Liver (tissue), 8 donors: ENCODE measurements at regions not wholly inside any gene's neighbourhood (a gene's known extent, or its start where the extent isn't known, plus 50 kb on each side); places are given as distances from the start of the nearest gene placed in this dataset.

Experiments
- DNase-seq: peaks from one replicate; pipeline ENCODE4 v3.0.0-alpha.2; 2017; ENCODE audit warnings: low spot score
- H3K27ac ChIP-seq, 2 donors: one replicate each; pipeline ENCODE4 v1.7.0; 2013; ENCODE audit warnings: inconsistent platforms in 2 of 2, low read length in 2 of 2, control low read depth in 1 of 2, low read depth in 1 of 2, mild to moderate bottlenecking in 1 of 2
- H3K27me3 ChIP-seq, 4 donors: one replicate each; pipeline versions ENCODE4 v1.6.1 to v1.7.0; 2013; ENCODE audit warnings: low read length in 3 of 4, inconsistent platforms in 1 of 4, mild to moderate bottlenecking in 1 of 4, moderate library complexity in 1 of 4; ENCODE audit not compliant: control insufficient read depth in 4 of 4, insufficient read depth in 4 of 4
- H3K36me3 ChIP-seq, 4 donors: one replicate each; pipeline versions ENCODE4 v1.6.1 to v1.7.0; 2013; ENCODE audit warnings: low read length in 3 of 4, mild to moderate bottlenecking in 3 of 4, low read depth in 1 of 4, moderate library complexity in 1 of 4; ENCODE audit not compliant: control insufficient read depth in 4 of 4, insufficient read depth in 3 of 4
- H3K4me1 ChIP-seq, 4 donors: one replicate each; pipeline versions ENCODE4 v1.6.1 to v1.7.0; 2013; ENCODE audit warnings: low read length in 3 of 4, mild to moderate bottlenecking in 3 of 4, moderate library complexity in 1 of 4; ENCODE audit not compliant: control insufficient read depth in 4 of 4, insufficient read depth in 4 of 4
- H3K4me3 ChIP-seq, 3 donors: one replicate each; pipeline versions ENCODE4 v1.6.1 to v1.7.0; 2013; ENCODE audit warnings: low read length in 3 of 3, control low read depth in 1 of 3, low read depth in 1 of 3, mild to moderate bottlenecking in 1 of 3
- H3K9ac ChIP-seq, 2 donors: one replicate each; pipeline ENCODE4 v1.7.0; 2013; ENCODE audit warnings: low read length in 2 of 2, mild to moderate bottlenecking in 2 of 2, moderate library complexity in 2 of 2, control low read depth in 1 of 2, low read depth in 1 of 2
- H3K9me3 ChIP-seq, 4 donors: one replicate each; pipeline versions ENCODE4 v1.6.1 to v1.7.0; 2013; ENCODE audit warnings: low read length in 3 of 4; ENCODE audit not compliant: control insufficient read depth in 4 of 4
- CTCF ChIP-seq: fragments of 150-350 bp; IDR thresholded peaks from 2 replicates; pipeline ENCODE4 v1.5.1; 2017; ENCODE audit warnings: improper control_type of control experiment, low read depth, low read length; ENCODE audit not compliant: missing input control
- EGR1 ChIP-seq, 2 donors: IDR thresholded peaks; 2 replicates each; pipeline ENCODE4 v1.6.1; 2016 to 2018; ENCODE audit warnings: antibody characterized with exemption in 2 of 2, low read depth in 2 of 2
- FOXA1 ChIP-seq: IDR thresholded peaks from 2 replicates; pipeline ENCODE4 v1.6.1; 2016; ENCODE audit warnings: antibody characterized with exemption
- FOXA2 ChIP-seq: IDR thresholded peaks from 2 replicates; pipeline ENCODE4 v1.6.1; 2016; ENCODE audit warnings: antibody characterized with exemption
- GABPA ChIP-seq, 2 donors: IDR thresholded peaks in 1 of 2; conservative IDR thresholded peaks in 1 of 2; 2 replicates each; pipeline ENCODE4 v1.6.1; 2016; ENCODE audit warnings: antibody characterized with exemption in 2 of 2, mild to moderate bottlenecking in 1 of 2, moderate library complexity in 1 of 2
- HNF4A ChIP-seq, 2 donors: conservative IDR thresholded peaks; 2 replicates each; pipeline ENCODE4 v1.6.1; 2016; ENCODE audit warnings: antibody characterized with exemption in 2 of 2, mild to moderate bottlenecking in 2 of 2
- HNF4G ChIP-seq: IDR thresholded peaks from 2 replicates; pipeline ENCODE4 v1.6.1; 2016; ENCODE audit warnings: antibody characterized with exemption
- JUND ChIP-seq, 2 donors: IDR thresholded peaks; 2 replicates each; pipeline ENCODE4 v1.6.1; 2016; ENCODE audit warnings: antibody characterized with exemption in 2 of 2
- NR2F2 ChIP-seq: IDR thresholded peaks from 2 replicates; pipeline ENCODE4 v1.6.1; 2016; ENCODE audit warnings: antibody characterized with exemption
- RAD21 ChIP-seq, 2 donors: IDR thresholded peaks; 2 replicates each; pipeline ENCODE4 v1.6.1; 2016; ENCODE audit warnings: antibody characterized with exemption in 2 of 2, mild to moderate bottlenecking in 2 of 2
- RXRA ChIP-seq, 2 donors: IDR thresholded peaks; 2 replicates each; pipeline ENCODE4 v1.6.1; 2017 to 2018; ENCODE audit warnings: antibody characterized with exemption in 2 of 2, mild to moderate bottlenecking in 1 of 2
- SP1 ChIP-seq: IDR thresholded peaks from 2 replicates; pipeline ENCODE4 v1.6.1; 2018; ENCODE audit warnings: antibody characterized with exemption, mild to moderate bottlenecking
- TAF1 ChIP-seq: conservative IDR thresholded peaks from 2 replicates; pipeline ENCODE4 v1.6.1; 2016; ENCODE audit warnings: antibody characterized with exemption, mild to moderate bottlenecking
- YY1 ChIP-seq: IDR thresholded peaks from 2 replicates; pipeline ENCODE4 v1.6.1; 2016; ENCODE audit warnings: antibody characterized with exemption, mild to moderate bottlenecking
- WGBS: extraction: QIAGEN DNeasy Blood & Tissue Kit; methylation state at CpG from one replicate; pipeline ENCODE4 v1.1.7; 2013; 5-methylcytosine and 5-hydroxymethylcytosine counted together
- TF ChIP-seq, protein P1 (sequence below): IDR thresholded peaks from 2 replicates; pipeline ENCODE4 v1.6.1; 2016; ENCODE audit warnings: antibody characterized with exemption, mild to moderate bottlenecking
- TF ChIP-seq, protein P2 (sequence below): IDR thresholded peaks from 2 replicates; pipeline ENCODE4 v1.6.1; 2016; ENCODE audit warnings: antibody characterized with exemption
- TF ChIP-seq, protein P3 (sequence below): IDR thresholded peaks from 2 replicates; pipeline ENCODE4 v1.6.1; 2016; ENCODE audit warnings: antibody characterized with exemption
- TF ChIP-seq, protein P4 (sequence below): IDR thresholded peaks from 2 replicates; pipeline ENCODE4 v1.6.1; 2016; ENCODE audit warnings: antibody characterized with exemption
- donor health status: healthy.
- donor health status: healthy.
- donor health status: healthy.
- donor health status: healthy.
- donor health status: healthy.

DNA sequence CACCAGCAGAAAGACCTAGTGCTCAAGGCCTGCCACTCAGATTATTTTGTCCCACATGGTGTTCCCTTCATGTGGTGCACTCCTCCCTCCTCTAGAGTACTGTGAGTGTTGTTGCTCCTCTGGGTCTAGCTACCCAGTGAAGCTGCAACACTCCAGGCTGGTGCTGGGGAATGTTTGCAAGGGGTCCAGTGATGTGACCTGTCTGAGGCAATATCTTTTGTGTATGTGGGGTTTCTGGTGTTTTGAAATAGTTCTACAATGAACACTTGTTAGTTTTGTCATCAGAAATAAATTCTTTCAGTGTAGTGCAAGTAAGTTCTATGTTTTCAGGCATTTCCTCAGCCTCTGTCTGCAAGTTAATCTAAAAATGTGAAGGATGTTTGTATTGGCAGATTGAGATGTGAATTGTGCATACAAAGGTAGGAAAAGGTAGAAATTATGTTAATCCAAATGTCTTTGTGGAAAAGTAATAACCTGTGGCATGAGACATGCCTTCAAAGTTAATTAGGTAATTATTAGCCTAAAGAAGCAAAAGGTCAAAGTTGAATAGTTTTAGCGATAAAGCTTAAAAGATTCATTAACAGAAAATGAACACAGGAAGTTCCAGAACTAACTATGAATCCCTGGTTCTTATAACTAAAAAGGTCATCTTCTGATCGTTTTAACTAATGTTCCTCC is 616.8 kb downstream of the LTN1 start:
- Histone ChIP-seq H3K9ac (peak overlapping the region in 1 of 2 donors; percentile 67), H3K27me3 (no peaks in the 10 kb centered on the region), H3K27ac (peak overlapping the region; percentile 86 to 90), H3K36me3 (no peaks in the 10 kb centered on the region), H3K4me3 (no peak overlapping the region), H3K4me1 (peaks cover 2 to 35% (median 20%) of the 10 kb centered on the region in 4 donors), H3K9me3 (peaks cover 0 to 4% (median 0%) of the 10 kb centered on the region in 4 donors)
- TF ChIP-seq CTCF (no peak), NR2F2 (peak; percentile 84), GABPA (IDR thresholded peaks at IDR 0.05 in 1 of 2, conservative IDR thresholded peaks at IDR 0.05 in 1 of 2) (no peak), EGR1 (IDR thresholded peaks at IDR 0.05; ENCODE audit: low read depth in 2 of 2) (no peak), HNF4A (conservative IDR thresholded peaks at IDR 0.05) (peak; percentile 64 to 76), SP1 (peak; percentile 87), RAD21 (IDR thresholded peaks at IDR 0.05) (peak; percentile 2 to 72), TAF1 (peak; percentile 94), JUND (IDR thresholded peaks at IDR 0.05) (peak; percentile 74 to 75), FOXA2 (peak; percentile 44), YY1 (peak; percentile 14), RXRA (IDR thresholded peaks at IDR 0.05) (peak; percentile 70 to 75), FOXA1 (no peak), HNF4G (peak; percentile 36)
- TF ChIP-seq, protein P1, sequence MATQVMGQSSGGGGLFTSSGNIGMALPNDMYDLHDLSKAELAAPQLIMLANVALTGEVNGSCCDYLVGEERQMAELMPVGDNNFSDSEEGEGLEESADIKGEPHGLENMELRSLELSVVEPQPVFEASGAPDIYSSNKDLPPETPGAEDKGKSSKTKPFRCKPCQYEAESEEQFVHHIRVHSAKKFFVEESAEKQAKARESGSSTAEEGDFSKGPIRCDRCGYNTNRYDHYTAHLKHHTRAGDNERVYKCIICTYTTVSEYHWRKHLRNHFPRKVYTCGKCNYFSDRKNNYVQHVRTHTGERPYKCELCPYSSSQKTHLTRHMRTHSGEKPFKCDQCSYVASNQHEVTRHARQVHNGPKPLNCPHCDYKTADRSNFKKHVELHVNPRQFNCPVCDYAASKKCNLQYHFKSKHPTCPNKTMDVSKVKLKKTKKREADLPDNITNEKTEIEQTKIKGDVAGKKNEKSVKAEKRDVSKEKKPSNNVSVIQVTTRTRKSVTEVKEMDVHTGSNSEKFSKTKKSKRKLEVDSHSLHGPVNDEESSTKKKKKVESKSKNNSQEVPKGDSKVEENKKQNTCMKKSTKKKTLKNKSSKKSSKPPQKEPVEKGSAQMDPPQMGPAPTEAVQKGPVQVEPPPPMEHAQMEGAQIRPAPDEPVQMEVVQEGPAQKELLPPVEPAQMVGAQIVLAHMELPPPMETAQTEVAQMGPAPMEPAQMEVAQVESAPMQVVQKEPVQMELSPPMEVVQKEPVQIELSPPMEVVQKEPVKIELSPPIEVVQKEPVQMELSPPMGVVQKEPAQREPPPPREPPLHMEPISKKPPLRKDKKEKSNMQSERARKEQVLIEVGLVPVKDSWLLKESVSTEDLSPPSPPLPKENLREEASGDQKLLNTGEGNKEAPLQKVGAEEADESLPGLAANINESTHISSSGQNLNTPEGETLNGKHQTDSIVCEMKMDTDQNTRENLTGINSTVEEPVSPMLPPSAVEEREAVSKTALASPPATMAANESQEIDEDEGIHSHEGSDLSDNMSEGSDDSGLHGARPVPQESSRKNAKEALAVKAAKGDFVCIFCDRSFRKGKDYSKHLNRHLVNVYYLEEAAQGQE, result peak; percentile 52
- TF ChIP-seq, protein P2, sequence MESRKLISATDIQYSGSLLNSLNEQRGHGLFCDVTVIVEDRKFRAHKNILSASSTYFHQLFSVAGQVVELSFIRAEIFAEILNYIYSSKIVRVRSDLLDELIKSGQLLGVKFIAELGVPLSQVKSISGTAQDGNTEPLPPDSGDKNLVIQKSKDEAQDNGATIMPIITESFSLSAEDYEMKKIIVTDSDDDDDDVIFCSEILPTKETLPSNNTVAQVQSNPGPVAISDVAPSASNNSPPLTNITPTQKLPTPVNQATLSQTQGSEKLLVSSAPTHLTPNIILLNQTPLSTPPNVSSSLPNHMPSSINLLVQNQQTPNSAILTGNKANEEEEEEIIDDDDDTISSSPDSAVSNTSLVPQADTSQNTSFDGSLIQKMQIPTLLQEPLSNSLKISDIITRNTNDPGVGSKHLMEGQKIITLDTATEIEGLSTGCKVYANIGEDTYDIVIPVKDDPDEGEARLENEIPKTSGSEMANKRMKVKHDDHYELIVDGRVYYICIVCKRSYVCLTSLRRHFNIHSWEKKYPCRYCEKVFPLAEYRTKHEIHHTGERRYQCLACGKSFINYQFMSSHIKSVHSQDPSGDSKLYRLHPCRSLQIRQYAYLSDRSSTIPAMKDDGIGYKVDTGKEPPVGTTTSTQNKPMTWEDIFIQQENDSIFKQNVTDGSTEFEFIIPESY, result peak; percentile 26
- TF ChIP-seq, protein P3, sequence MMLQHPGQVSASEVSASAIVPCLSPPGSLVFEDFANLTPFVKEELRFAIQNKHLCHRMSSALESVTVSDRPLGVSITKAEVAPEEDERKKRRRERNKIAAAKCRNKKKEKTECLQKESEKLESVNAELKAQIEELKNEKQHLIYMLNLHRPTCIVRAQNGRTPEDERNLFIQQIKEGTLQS, result peak; percentile 49
- TF ChIP-seq, protein P4, sequence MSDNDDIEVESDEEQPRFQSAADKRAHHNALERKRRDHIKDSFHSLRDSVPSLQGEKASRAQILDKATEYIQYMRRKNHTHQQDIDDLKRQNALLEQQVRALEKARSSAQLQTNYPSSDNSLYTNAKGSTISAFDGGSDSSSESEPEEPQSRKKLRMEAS, result peak; percentile 29
- 28% methylated on average over 2 of the region's 2 CpGs for WGBS
- DNase-seq, result no peak
